ENCODE measurements at regions not wholly inside any gene's neighbourhood (a gene's known extent, or its start where the extent isn't known, plus 50 kb on each side); places are given as distances from the start of the nearest gene placed in this dataset.

DNA sequence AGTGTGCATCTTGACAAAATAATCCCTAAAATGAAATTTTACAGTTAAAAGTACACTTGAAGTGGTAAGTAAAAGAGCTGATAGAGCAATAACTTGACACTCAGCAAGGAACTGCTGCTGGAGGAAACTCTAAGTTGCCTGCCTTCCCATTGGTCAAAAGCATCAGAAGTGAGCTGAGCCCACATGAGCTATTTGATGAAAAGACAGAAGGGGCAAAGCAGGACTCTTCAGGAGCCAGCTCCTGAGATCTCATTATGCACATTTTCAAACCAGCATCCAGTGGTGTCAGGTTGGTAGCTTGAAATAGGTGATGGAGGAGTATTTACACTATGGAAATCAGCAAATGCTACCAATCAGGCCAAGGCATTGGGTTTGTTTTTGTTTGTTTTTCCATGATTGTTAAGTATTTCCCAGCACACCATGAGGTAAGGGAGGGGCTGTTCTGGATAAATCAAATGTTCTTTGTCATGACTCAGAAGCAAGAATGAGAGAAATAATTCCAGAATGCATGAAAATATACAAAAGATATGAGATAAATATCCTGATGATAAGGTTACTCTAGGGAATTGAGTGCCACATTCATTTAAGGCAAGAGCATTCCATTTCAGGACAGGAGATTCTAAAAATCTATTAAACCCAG, 316.6 kb downstream of the SNX13 start:
- POLR2A ChIA-PET = no interaction called here
- Histone ChIP-seq H3K4me1 (ENCODE audit: control insufficient read depth in 1 of 2, insufficient read depth in 2 of 2, low read depth in 1 of 2, low read length in 1 of 2) (no peaks in the 10 kb centered on the region; a peak in 1 of 4 replicates), H3K27me3 (ENCODE audit: insufficient read depth) (no peaks in the 10 kb centered on the region), H3K27ac (ENCODE audit: low read depth in 2 of 2, low read length in 1 of 2) (no peak overlapping the region; a peak in 1 of 4 replicates), H3K9me2 (no peaks in the 10 kb centered on the region), H3K9me3 (no peaks in the 10 kb centered on the region), H3K36me3 (replicated peaks in 1 of 2; ENCODE audit: control insufficient read depth in 1 of 2, insufficient read depth in 2 of 2, low read length in 1 of 2) (no peaks in the 10 kb centered on the region), H3K9ac (no peak overlapping the region), H2AFZ (ENCODE audit: low read depth) (no peak overlapping the region), H3K4me3 (ENCODE audit: low read depth in 2 of 2, low read length in 1 of 2) (no peak overlapping the region), H3F3A (replicated peaks; ENCODE audit: insufficient read depth) (no peaks in the 10 kb centered on the region), H3K79me2 (ENCODE audit: insufficient read depth) (no peaks in the 10 kb centered on the region), H3K4me2 (no peak overlapping the region), H4K20me1 (ENCODE audit: insufficient read depth) (no peaks in the 10 kb centered on the region)
- DNase-seq = no peak
- TF ChIP-seq FOXJ3 (CRISPR knock-in tag; IDR thresholded peaks at IDR 0.05) (no peak), USF2 (IDR thresholded peaks at IDR 0.05; ENCODE audit: borderline replicate concordance, low read depth, low read length) (no peak), REST (IDR thresholded peaks at IDR 0.05; ENCODE audit: low read depth, low read length) (no peak), CTCF (IDR thresholded peaks at IDR 0.05) (no peak), JUND (IDR thresholded peaks at IDR 0.05) (no peak), FOXM1 (IDR thresholded peaks at IDR 0.05; ENCODE audit: low read depth) (no peak), TEAD4 (IDR thresholded peaks at IDR 0.05; ENCODE audit: borderline replicate concordance, insufficient read depth) (no peak), TCF12 (IDR thresholded peaks at IDR 0.05) (no peak), YY1 (IDR thresholded peaks at IDR 0.05; ENCODE audit: low read depth) (no peak), MXI1 (IDR thresholded peaks at IDR 0.05; ENCODE audit: low read depth, low read length) (no peak), MEF2A (IDR thresholded peaks at IDR 0.05; ENCODE audit: borderline replicate concordance, low read depth) (no peak), POLR2AphosphoS5 (IDR thresholded peaks at IDR 0.05; ENCODE audit: low read depth, low read length) (no peak)
- TF ChIP-seq, protein P1, sequence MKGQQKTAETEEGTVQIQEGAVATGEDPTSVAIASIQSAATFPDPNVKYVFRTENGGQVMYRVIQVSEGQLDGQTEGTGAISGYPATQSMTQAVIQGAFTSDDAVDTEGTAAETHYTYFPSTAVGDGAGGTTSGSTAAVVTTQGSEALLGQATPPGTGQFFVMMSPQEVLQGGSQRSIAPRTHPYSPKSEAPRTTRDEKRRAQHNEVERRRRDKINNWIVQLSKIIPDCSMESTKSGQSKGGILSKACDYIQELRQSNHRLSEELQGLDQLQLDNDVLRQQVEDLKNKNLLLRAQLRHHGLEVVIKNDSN (IDR thresholded peaks at IDR 0.05; ENCODE audit: borderline replicate concordance, low read depth) = no peak
- TF ChIP-seq, protein P2, sequence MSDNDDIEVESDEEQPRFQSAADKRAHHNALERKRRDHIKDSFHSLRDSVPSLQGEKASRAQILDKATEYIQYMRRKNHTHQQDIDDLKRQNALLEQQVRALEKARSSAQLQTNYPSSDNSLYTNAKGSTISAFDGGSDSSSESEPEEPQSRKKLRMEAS (IDR thresholded peaks at IDR 0.05; ENCODE audit: low read depth) = no peak
- CTCF ChIA-PET = interaction anchor here (1.5 to 2.5 kb wide), 3 partner anchors 10 to 17 kb away, joined by 3 to 11 read pairs (median 4); no protein-coding TSS in a partner anchor

All from SK-N-SH (cell line).